Hepatic stellate cell (primary cell): ENCODE measurements at regions not wholly inside any gene's neighbourhood (a gene's known extent, or its start where the extent isn't known, plus 50 kb on each side); places are given as distances from the start of the nearest gene placed in this dataset.

ENCODE experiments used
- DNase-seq: peaks from one replicate; pipeline ENCODE4 v3.0.0; 2011; ENCODE audit warnings: low spot score

DNA sequence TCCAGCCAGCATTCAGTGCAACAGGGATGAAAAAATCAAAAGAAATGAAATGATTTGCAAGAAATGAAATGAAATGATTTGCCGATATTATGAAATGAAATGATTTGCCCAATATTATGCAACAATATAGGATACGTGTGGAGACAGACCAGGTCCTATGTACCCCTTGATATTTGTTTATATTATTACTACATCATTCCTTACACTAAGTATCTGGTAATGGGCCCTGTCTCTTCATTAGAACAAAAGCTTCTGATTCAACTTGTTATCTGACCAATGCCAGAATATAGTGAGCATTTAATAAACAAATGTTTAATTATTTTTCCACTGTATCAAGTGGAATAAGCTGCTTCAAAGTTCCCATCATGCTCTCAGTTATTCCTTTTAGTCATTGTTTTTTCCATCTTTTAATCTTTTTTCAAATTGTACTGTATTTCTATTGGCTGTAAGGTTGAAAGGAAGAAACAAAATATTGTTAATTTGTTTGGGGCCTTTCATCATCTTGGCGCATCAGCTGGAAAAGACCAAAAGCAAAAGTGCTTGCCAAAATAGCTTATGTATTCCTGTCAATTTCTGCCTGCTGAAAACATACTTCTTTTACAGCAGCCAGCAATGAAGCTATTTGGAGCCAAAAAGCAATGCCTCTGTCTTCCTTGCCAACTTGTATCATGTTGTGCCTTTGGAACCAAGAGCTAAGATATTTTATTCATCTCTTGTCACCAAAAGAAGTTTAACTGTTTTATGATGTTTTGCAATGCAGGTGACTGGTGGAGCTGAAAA lies 2314.9 kb downstream of the LRRC4C start:
- no peak for DNase-seq

DNA sequence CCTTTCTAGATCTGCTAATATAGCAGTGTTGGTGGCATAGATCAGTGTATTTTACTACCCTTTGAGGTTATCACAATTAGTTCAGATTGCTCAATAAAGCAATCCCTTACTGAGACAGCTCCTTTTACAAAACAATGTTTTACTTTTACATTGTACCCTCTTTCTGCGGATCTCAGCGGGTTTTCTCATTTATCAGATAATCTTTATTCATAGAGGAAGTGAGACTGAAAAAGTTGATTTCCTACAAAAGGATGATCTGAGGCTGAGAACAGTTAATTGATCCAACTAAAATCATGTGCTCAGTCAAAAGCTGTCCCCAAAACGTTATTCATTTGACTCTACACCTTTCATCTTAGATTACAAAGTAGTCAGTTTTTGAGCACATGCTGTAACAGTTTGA lies 2319.9 kb downstream of the LRRC4C start:
- DNase-seq, result no peak

- no peak for DNase-seq
Measured at GRCh38 chr11:39120890-39121289, 2338.6 kb downstream of the LRRC4C start.

GRCh38 chr11:39113606-39114005 lies 2345.8 kb downstream of the LRRC4C start:
- no peak for DNase-seq

DNA sequence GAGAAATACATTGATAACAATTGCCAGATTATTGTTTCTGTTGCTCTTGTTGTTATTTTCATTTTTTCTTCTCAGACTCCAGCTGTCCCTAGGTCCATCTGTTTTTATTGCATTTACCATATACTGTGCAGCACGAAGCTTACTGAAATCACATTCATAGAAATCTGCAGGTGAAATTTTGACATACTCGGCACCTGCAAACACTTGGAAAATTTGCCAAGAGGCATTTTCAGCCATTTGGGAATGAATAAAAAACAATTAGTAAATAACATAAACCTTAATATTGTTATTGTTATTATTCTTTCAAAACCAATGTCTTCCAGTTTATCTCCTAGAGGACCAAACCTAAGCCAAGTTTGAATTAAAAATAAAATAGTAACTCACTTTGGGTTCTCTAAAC lies 2357.2 kb downstream of the LRRC4C start:
- no peak for DNase-seq

GRCh38 chr11:39078465-39078864 lies 2381.0 kb downstream of the LRRC4C start:
- no peak for DNase-seq

DNA sequence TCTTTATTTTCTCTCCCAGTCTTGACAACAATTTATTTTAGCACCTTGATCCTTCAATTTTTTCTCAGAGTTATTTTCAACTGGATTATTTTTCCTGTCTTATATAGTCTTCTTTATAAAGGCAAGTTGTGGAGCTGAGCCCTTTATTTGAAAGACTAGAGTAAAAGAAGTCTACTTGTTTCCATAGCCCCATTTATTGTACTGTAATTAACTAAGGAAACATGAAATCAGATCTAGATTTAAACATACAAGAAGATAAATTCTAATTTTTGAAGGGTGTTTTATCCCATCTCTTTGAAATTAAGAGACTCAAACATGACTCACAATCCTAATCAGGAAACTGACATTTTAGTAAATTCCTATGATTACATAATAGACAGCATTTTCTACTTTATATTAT lies 2421.8 kb downstream of the LRRC4C start:
- DNase-seq, result no peak

- DNase-seq, result no peak
Measured at GRCh38 chr11:39036021-39036420, 2423.4 kb downstream of the LRRC4C start.

DNA sequence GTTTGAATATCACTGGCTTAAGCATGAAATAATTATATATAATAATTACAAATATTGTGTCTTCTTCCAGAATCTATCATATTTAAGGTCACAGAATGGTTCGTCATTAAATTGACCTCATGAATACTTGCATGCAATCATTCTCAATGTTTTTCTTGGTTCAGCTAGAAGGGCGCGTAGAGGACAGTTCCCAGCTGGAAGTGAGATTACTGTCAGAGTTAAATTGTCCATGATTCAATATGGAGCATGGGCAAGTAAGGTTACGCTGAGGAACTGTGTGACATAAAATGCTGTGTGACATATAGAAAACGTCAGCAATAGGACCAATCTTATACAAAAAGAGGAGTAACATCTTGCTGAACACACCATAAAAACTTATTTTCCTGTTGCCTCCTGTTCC lies 2423.5 kb upstream of the RAG2 start:
- no peak for DNase-seq

- DNase-seq, result no peak
Measured at GRCh38 chr11:39011797-39012196, 2413.8 kb upstream of the RAG2 start.

- no peak for DNase-seq
Measured at GRCh38 chr11:38990841-38991240, 2392.8 kb upstream of the RAG2 start.

- no peak for DNase-seq
Measured at GRCh38 chr11:38990139-38990538, 2392.1 kb upstream of the RAG2 start.

GRCh38 chr11:38988908-38989307 lies 2390.9 kb upstream of the RAG2 start:
- DNase-seq, result no peak

- no peak for DNase-seq
Measured at GRCh38 chr11:38972220-38972619, 2374.2 kb upstream of the RAG2 start.

GRCh38 chr11:38971141-38971540 lies 2373.1 kb upstream of the RAG2 start:
- DNase-seq, result no peak

- no peak for DNase-seq
Measured at GRCh38 chr11:38968951-38969350, 2370.9 kb upstream of the RAG2 start.

GRCh38 chr11:38952698-38953097 lies 2354.7 kb upstream of the RAG2 start:
- DNase-seq, result no peak

GRCh38 chr11:38950867-38951266 lies 2352.8 kb upstream of the RAG2 start:
- no peak for DNase-seq

GRCh38 chr11:38948392-38948791 lies 2350.4 kb upstream of the RAG2 start:
- DNase-seq, result no peak

DNA sequence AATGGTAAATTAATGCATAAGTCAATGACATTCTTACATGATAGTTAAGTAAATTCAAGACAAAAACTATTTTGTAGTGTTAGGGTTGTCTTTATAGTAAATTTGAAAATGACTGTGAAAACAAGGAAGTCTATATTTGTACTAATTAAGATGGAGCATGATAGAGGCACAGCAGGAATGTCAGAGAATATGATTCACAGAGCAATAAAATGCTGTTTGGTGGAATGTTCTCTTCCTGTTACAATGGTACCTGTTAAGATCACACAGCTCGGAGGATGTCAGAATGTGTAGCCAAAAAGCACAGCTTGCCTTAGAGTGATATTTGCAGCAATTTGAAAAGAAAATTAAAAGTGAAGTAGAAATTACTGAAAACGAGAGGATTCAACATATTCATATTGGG lies 2339.7 kb upstream of the RAG2 start:
- no peak for DNase-seq

DNA sequence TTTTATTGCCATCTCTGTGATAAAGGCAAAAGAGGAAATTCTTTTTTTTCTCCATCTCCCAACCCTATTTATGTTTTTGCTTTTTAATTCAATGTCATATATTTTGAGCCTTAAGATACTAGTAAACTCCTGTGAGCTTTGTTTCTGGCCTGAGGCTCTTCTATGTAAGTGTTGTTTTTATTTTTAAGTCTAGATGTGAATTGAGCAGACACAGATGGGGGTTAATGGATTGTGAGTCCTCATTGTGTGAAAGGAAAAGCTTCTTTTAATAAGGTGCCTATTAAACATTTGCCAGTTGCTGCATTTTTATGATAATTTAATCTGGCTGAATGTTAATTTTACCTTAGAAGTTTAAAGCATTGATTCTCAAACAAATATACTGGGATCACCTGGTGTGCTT lies 2337.9 kb upstream of the RAG2 start:
- DNase-seq, result no peak

DNA sequence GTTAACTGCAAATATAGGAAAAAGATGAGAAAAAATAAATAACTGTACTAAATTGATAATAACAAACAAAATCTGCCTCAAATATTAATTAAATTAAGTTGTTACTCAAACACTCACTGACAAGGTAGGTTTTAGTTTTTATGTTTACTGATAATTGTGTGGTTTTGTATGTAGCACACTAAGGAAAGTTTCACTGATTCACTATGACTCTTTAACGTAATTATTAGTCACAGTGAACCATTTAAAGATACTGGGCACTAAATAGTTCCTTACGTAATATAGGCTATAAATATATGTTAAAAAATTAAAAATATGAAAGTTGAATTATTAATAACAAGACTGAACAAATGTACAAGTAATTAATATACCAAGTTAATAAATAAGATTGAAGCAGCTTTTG lies 2330.0 kb upstream of the RAG2 start:
- no peak for DNase-seq

GRCh38 chr11:38924644-38925043 lies 2326.6 kb upstream of the RAG2 start:
- no peak for DNase-seq

- no peak for DNase-seq
Measured at GRCh38 chr11:38900211-38900610, 2302.2 kb upstream of the RAG2 start.
